Kidney (tissue), 13 donors: ENCODE measurements at regions not wholly inside any gene's neighbourhood (a gene's known extent, or its start where the extent isn't known, plus 50 kb on each side); places are given as distances from the start of the nearest gene placed in this dataset.

Experiments used
- DNase-seq, 5 donors: peaks; one replicate each; pipeline ENCODE4 v3.0.0-alpha.2; 2013 to 2020
- FAIRE-seq: peaks from 2 replicates; lab custom pipeline; 2012; peaks lifted over from hg19 to GRCh38; lab: Jason Lieb, UNC
- H3K27ac ChIP-seq, 2 donors: one replicate each; pipeline ENCODE4 v1.7.0; 2013; ENCODE audit warnings: low read depth in 2 of 2, low read length in 2 of 2, inconsistent platforms in 1 of 2
- H3K27me3 ChIP-seq: one replicate; pipeline ENCODE4 v1.7.1; 2013; ENCODE audit warnings: low read length, inconsistent platforms; ENCODE audit not compliant: control insufficient read depth, insufficient read depth
- H3K36me3 ChIP-seq, 3 donors: one replicate each; pipeline versions ENCODE4 v1.7.0 to v1.7.1; 2013; ENCODE audit warnings: low read length in 3 of 3, control low read depth in 1 of 3, inconsistent platforms in 1 of 3; ENCODE audit not compliant: insufficient read depth in 3 of 3, control insufficient read depth in 2 of 3
- H3K4me1 ChIP-seq, 3 donors: one replicate each; pipeline versions ENCODE4 v1.7.0 to v1.7.1; 2013; ENCODE audit warnings: low read length in 3 of 3, inconsistent platforms in 1 of 3, low read depth in 1 of 3; ENCODE audit not compliant: control insufficient read depth in 2 of 3, insufficient read depth in 2 of 3
- H3K4me3 ChIP-seq, 3 donors: one replicate each; pipeline versions ENCODE4 v1.7.0 to v1.8.1; 2013; ENCODE audit warnings: low read length in 3 of 3, control low read depth in 1 of 3, inconsistent platforms in 1 of 3
- H3K9ac ChIP-seq, 3 donors: one replicate each; pipeline versions ENCODE4 v1.7.0 to v1.7.1; 2013; ENCODE audit warnings: low read length in 3 of 3, control low read depth in 1 of 3, inconsistent platforms in 1 of 3
- H3K9me3 ChIP-seq, 3 donors: one replicate each; pipeline versions ENCODE4 v1.7.0 to v1.7.1; 2013; ENCODE audit warnings: low read length in 3 of 3, control low read depth in 1 of 3, inconsistent platforms in 1 of 3; ENCODE audit not compliant: control insufficient read depth in 2 of 3, insufficient read depth in 1 of 3
- CTCF ChIP-seq: IDR thresholded peaks from 3 replicates; pipeline ENCODE4 v1.5.1; 2012; ENCODE audit warnings: mild to moderate bottlenecking, moderate library complexity, borderline replicate concordance; ENCODE audit not compliant: insufficient read depth; ENCODE audit errors: extremely low read depth
- intact Hi-C: fragments of 100-400 bp; cut with DNase I; formaldehyde crosslinking; loops from one replicate; pipeline ENCODE4 v1.11.1; 2022
- donor health status: control.
- donor health status: control.
- donor health status: control.
- donor health status: control.
- donor health status: control.
- donor health status: DM: yes; HTN: yes; CAD: no.
- donor health status: Normal renal cell carcinoma (clear cell type).

- Histone ChIP-seq H3K4me3 (no peak overlapping the region), H3K4me1 (no peaks in the 10 kb centered on the region), H3K9me3 (no peaks in the 10 kb centered on the region), H3K27ac (no peak overlapping the region), H3K9ac (no peak overlapping the region), H3K36me3 (no peaks in the 10 kb centered on the region), H3K27me3 (no peaks in the 10 kb centered on the region)
- DNase-seq (no peak), FAIRE-seq (no peak)
- TF ChIP-seq CTCF: no peak
- intact Hi-C loops: no loop called here
Measured at GRCh38 chr17:14864127-14864526, 401.0 kb downstream of the PMP22 start.

- Histone ChIP-seq H3K36me3 (no peaks in the 10 kb centered on the region), H3K27me3 (no peaks in the 10 kb centered on the region), H3K4me3 (no peak overlapping the region), H3K9ac (no peak overlapping the region), H3K27ac (no peak overlapping the region), H3K4me1 (peaks cover 0 to 3% (median 0%) of the 10 kb centered on the region in 3 donors), H3K9me3 (no peaks in the 10 kb centered on the region)
- TF ChIP-seq CTCF: no peak
- intact Hi-C loops: no loop called here
- peak in 1 of 5 donors; percentile 20 for DNase-seq
- no peak for FAIRE-seq
Measured at GRCh38 chr17:14859542-14859941, 405.6 kb downstream of the PMP22 start.

- Histone ChIP-seq H3K27me3 (no peaks in the 10 kb centered on the region), H3K4me1 (peaks cover 0 to 3% (median 0%) of the 10 kb centered on the region in 3 donors), H3K9ac (no peak overlapping the region), H3K27ac (no peak overlapping the region), H3K9me3 (no peaks in the 10 kb centered on the region), H3K36me3 (no peaks in the 10 kb centered on the region), H3K4me3 (no peak overlapping the region)
- intact Hi-C loops: no loop called here
- FAIRE-seq (no peak), DNase-seq (peak in 4 of 5 donors; percentile 45 to 87 (median 68))
- no peak for TF ChIP-seq CTCF
Measured at GRCh38 chr17:14856176-14856575, 408.9 kb downstream of the PMP22 start.

GRCh38 chr17:14854691-14855090, 410.4 kb downstream of the PMP22 start:
- FAIRE-seq (no peak), DNase-seq (no peak)
- Histone ChIP-seq H3K27me3 (no peaks in the 10 kb centered on the region), H3K4me3 (no peak overlapping the region), H3K9me3 (no peaks in the 10 kb centered on the region), H3K9ac (no peak overlapping the region), H3K27ac (no peak overlapping the region), H3K4me1 (peaks cover 0 to 3% (median 0%) of the 10 kb centered on the region in 3 donors), H3K36me3 (no peaks in the 10 kb centered on the region)
- TF ChIP-seq CTCF: no peak
- intact Hi-C loops: no loop called here
